HEK293 (cell line): ENCODE measurements at regions not wholly inside any gene's neighbourhood (a gene's known extent, or its start where the extent isn't known, plus 50 kb on each side); places are given as distances from the start of the nearest gene placed in this dataset.

Experiments used
- ATF2 ChIP-seq: fragments of 450-650 bp; formaldehyde crosslinking; IDR thresholded peaks from 2 replicates; pipeline ENCODE4 v1.5.1; 2016; ENCODE audit warnings: missing biosample characterization, missing genetic modification characterization, low read depth
- BCL11A ChIP-seq: fragments of 450-650 bp; formaldehyde crosslinking; IDR thresholded peaks from 2 replicates; pipeline ENCODE4 v1.5.1; 2016; ENCODE audit warnings: low read depth, missing biosample characterization, missing genetic modification characterization
- CTCF ChIP-seq: fragments of 450-650 bp; formaldehyde crosslinking; IDR thresholded peaks from 2 replicates; pipeline ENCODE4 v1.5.1; 2016; ENCODE audit warnings: missing biosample characterization, missing genetic modification characterization
- HOXA7 ChIP-seq: sonication (generic); formaldehyde crosslinking; IDR thresholded peaks from 2 replicates; pipeline ENCODE4 v1.8.1; 2022; ENCODE audit warnings: missing genetic modification reagents, borderline replicate concordance
- OVOL3 ChIP-seq: fragments of 450-650 bp; formaldehyde crosslinking; IDR thresholded peaks from 2 replicates; pipeline ENCODE4 v1.5.1; 2016; ENCODE audit warnings: missing biosample characterization, missing genetic modification characterization
- REST ChIP-seq: fragments of 450-650 bp; formaldehyde crosslinking; IDR thresholded peaks from 2 replicates; pipeline ENCODE4 v1.5.1; 2016; ENCODE audit warnings: missing biosample characterization, missing genetic modification characterization
- TCF7L2 ChIP-seq: IDR thresholded peaks from 2 replicates; pipeline ENCODE4 v1.6.1; 2011; ENCODE audit warnings: low read depth, mild to moderate bottlenecking, inconsistent platforms, low read length, moderate library complexity, borderline replicate concordance
- TRIM28 ChIP-seq: IDR thresholded peaks from 2 replicates; pipeline ENCODE4 v1.6.1; 2011; ENCODE audit warnings: low read length, control low read depth, borderline replicate concordance
- ZBTB7A ChIP-seq: fragments of 450-650 bp; formaldehyde crosslinking; IDR thresholded peaks from 2 replicates; pipeline ENCODE4 v1.5.1; 2016; ENCODE audit warnings: low read depth, missing biosample characterization, missing genetic modification characterization
- ZFHX2 ChIP-seq: fragments of 450-650 bp; formaldehyde crosslinking; conservative IDR thresholded peaks from 2 replicates; pipeline ENCODE4 v1.5.1; 2016; ENCODE audit warnings: missing biosample characterization, missing genetic modification characterization
- ZIC2 ChIP-seq: fragments of 450-650 bp; formaldehyde crosslinking; IDR thresholded peaks from 2 replicates; pipeline ENCODE4 v1.5.1; 2016; ENCODE audit warnings: missing biosample characterization, missing genetic modification characterization
- ZNF140 ChIP-seq: fragments of 450-650 bp; formaldehyde crosslinking; IDR thresholded peaks from 2 replicates; pipeline ENCODE4 v1.5.1; 2016; ENCODE audit warnings: missing biosample characterization, missing genetic modification characterization
- ZNF23 ChIP-seq: fragments of 450-650 bp; formaldehyde crosslinking; IDR thresholded peaks from 2 replicates; pipeline ENCODE4 v1.5.1; 2016; ENCODE audit warnings: missing biosample characterization, missing genetic modification characterization, borderline replicate concordance
- ZNF274 ChIP-seq, 2 experiments: fragments of 200-500 bp in 1 of 2; fragments of 450-650 bp in 1 of 2; sonication (Bioruptor generic) in 1 of 2; formaldehyde crosslinking in 1 of 2; IDR thresholded peaks; 2 replicates each; pipeline versions ENCODE4 v1.5.1 to v1.6.1; 2014 to 2016; ENCODE audit warnings: borderline replicate concordance in 1 of 2, inconsistent platforms in 1 of 2, low read length in 1 of 2, missing biosample characterization in 1 of 2, missing genetic modification characterization in 1 of 2

GRCh38 chr13:60794751-60795150 lies 397.7 kb downstream of the TDRD3 start:
- TF ChIP-seq CTCF (tag by site-specific recombination) (no peak), REST (tag by site-specific recombination) (no peak), ZNF23 (tag by site-specific recombination) (no peak), ZFHX2 (tag by site-specific recombination) (no peak), ZNF140 (tag by site-specific recombination) (no peak), HOXA7 (no peak), TCF7L2 (no peak), ZNF274 (IDR thresholded peaks at IDR 0.05; ENCODE audit: low read length) (no peak), ZNF274 (tag by site-specific recombination; IDR thresholded peaks at IDR 0.05; ENCODE audit: borderline replicate concordance) (no peak), BCL11A (tag by site-specific recombination) (no peak), ZIC2 (no peak), OVOL3 (tag by site-specific recombination) (no peak), ATF2 (tag by site-specific recombination) (no peak), TRIM28 (no peak), ZBTB7A (tag by site-specific recombination) (no peak)
